NCI-H345 (cell line): ENCODE measurements at regions not wholly inside any gene's neighbourhood (a gene's known extent, or its start where the extent isn't known, plus 50 kb on each side); places are given as distances from the start of the nearest gene placed in this dataset.
"Not testable (repeated sequence)": the region's sequence is repeated elsewhere in the genome, so short reads cannot be mapped to it uniquely, and the experiment has no call there.

ENCODE experiments used
- DNase-seq: peaks from one replicate; lab custom pipeline; 2025; lab: John Stamatoyannopoulos, UW

- no peak for DNase-seq
These were observed 245.8 kb upstream of the NBEA start for GRCh38 chr13:34696296-34696695.

- DNase-seq, result no peak
These were observed 245.3 kb upstream of the NBEA start for GRCh38 chr13:34696741-34697140.

GRCh38 chr13:34698945-34699344, 243.1 kb upstream of the NBEA start:
- DNase-seq, result no peak

DNA sequence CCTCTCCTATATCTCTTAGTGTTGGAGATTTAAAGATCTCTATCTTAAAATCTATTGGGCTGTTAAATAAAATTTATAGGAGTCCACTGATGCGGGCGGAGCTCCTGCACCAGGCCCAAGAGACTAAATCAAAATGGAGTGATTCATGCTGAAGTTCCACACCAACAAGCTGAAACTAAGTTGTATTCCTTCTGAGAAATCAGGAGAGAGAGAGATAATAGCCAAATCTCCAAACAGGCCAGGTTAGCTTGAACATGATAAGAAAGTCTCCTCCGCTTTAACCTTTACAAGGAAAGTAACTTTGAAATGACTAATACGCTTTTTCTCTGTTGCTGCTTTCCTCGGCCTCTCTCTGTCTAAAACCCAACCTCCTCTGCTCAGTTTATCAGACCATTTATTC, 241.9 kb upstream of the NBEA start:
- DNase-seq, result no peak

DNA sequence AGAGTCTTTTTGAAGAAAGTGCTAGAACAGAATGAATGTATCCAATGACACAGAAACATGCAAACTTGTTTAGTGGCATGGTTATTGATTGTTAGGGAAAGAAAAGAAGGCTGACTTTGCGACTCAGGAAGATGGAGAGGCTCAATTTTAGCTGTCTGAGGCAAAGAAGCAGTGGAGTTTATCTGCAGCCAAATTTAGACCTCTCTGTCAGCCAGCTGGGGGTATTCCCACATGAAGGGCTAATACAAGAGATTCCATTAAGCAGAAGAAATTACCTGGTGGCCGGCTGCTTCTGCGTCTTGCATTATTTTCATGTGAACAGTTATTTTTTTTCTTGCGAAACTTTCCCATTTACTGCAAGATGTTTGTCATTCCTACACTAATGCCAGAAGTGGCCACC, 240.2 kb upstream of the NBEA start:
- no peak for DNase-seq

DNA sequence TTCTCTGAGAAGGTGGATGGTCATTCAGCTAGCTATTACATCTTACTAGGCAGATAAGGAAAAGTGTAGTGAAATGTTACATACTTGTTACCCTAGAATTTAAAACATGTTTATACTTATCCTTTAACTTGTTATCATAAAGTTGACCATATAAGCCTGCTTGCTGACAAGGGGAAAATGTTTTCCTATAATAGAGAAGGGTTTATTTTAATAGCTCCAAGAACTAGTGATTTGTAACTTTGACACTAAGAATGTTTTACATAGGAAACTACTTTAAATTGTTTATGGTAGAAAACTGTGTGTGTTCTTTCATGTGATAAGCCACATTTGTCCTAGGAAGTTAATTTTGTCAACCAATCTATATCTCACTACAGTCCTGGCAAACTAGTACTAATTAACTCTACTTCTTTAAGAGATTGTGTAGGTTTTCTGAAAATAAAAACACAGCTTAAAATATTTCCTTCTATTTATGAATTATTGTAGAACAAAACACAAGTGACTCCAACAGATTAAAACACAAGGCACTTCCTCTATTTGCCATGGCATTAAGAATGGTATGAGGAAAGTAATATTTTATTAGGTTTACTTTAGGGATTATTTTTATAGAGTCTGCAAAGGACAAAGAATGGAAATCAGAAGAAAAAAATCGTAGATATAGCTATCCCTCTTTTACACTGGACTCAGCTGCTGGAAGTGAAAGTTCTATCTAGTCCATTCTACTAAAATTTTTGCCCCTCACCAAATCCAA, 233.3 kb upstream of the NBEA start:
- DNase-seq, result no peak

GRCh38 chr13:34719060-34719875, 222.8 kb upstream of the NBEA start:
- DNase-seq, result peak; percentile 10

DNA sequence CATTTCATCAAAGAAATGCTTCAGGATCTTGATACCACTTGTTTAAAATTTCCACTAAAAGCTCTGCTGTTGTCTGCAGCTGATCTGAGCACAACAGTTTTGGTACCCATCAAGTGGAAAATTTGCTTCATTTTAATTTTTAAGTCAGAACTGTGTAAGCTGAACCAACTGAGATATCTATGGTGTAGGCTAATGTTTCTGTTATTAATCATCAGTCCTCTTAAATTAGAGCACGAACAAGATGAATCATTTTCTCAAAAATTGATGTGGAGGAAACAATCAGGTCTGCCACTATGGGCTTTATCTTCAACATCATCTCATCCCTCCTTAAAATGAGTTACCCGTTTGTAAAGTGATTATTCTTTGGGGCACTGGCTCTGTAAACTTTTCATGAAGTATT, 221.5 kb upstream of the NBEA start:
- DNase-seq, result no peak

DNA sequence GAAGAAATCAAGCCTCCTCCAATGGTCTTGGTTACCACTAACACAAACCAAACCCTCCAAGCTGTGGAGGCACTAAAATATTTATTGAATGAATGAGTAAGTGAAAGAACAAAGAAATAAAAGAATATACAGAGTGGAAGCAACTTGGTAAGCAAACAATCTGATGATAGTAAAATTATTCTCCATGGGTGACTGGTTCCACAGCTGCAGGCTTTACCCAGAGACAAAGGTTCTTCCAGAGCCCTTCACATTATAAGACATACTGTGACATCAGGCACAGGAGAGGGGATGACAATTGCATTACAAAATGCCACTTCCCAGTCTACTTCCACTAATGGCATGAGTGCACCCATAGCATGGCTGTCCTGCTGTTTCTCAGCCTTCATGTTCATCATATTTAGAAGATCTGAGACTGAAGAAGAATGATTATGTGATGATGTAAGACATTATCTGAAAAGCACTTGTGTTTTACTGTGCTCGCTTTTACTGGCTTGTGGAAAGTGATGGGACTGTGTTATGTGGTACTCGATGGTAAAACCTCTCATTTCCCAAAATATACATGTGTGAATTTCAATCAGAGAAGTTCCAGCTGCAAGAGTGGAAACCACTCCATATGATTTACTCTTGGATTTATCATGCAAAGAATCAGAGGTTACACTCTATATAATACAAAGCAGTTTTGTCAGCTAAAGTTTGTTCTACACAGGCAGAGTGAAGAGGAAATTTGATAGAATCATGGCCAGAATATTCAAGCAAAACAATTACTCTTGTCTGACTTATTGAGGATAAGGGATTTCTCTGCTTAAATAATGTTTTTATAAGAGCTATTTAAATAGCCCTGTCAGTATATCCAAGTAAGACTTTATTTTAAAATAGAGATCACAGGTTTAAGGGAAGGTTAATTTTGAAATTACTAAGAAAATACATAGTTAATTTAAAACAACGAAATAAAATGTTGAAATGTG, 220.2 kb upstream of the NBEA start:
- DNase-seq, result no peak

DNA sequence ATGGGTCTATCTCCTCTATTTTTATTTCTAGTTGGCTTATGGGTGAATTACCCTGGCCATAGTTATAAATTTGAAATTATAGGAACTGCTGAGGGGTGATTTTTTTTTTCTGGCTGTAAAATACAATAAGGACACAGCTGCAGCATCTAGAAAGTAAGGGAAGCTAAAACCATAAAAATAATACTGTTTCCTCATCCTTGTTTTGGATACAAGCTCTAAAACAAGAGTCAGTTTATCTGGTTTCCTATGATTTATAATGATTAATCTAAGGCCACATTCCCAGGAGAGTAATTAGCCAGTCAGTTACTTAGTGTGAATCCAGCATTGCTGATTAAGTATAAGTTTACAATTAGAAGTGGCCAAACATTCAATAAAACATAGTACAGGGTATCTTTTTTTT, 219.1 kb upstream of the NBEA start:
- DNase-seq, result no peak

DNA sequence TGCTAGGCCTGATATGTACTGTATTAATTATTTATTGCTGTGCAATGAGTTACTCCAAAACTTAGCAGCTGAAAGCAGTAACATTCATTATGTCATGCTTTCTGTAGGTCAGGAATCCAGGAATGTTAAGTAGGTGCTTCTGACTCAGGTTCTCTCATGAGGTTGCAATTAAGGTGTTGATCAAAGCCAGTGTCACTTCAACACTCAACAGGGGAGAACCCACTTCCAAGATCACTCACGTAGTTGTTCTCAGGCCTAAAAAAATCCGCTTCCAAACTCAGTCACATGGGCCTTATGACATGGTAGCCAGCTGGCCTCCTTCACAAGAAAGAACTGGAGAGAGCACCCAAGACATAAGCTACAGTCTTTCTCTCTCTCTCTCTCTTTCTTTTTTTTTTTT, 211.1 kb upstream of the NBEA start:
- DNase-seq, result no peak

DNA sequence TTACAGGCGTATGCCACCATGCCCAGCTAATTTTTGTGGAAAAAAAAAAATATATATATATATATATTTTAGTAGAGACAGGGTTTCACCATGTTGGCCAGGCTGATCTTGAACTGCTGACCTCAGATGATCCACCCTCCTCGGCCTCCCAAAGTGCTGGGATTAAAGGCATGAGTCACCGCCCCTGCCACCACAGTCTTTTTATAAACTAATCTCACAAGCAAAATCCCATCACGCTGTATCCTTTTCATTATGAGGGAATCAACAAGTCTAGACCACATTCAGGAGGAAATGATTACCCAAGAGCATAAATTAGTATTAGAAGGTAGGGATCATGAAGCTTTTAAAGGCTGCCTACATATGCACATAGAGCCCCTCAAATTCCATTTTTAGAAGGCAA, 210.6 kb upstream of the NBEA start:
- DNase-seq, result no peak

GRCh38 chr13:34733721-34734120, 208.3 kb upstream of the NBEA start:
- DNase-seq, result no peak

GRCh38 chr13:34734932-34735331, 207.1 kb upstream of the NBEA start:
- DNase-seq, result no peak

- DNase-seq, result no peak
These were observed 203.6 kb upstream of the NBEA start for GRCh38 chr13:34738254-34738992.

DNA sequence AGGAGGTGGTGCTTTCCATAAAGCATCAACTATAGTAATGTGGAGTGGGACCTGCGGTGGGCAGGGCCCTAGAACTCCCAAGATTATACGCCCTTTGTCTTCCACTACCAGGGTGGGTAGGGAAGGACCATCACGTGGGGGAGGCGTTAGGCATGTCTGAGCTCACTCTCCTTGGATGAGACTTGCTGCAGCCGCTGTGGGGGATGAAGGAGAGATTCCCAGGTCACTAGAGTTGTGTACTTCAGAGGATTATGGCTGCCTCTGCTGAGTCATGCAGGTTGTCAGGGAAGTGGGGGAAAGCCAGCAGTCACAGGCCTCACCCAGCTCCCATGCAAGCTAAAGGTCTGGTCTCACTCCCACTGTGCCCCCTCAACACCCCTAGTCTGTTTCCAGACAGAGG, 195.0 kb upstream of the NBEA start:
- DNase-seq, result not testable (repeated sequence)

- DNase-seq, result no peak
These were observed 194.6 kb upstream of the NBEA start for GRCh38 chr13:34747507-34747906.

DNA sequence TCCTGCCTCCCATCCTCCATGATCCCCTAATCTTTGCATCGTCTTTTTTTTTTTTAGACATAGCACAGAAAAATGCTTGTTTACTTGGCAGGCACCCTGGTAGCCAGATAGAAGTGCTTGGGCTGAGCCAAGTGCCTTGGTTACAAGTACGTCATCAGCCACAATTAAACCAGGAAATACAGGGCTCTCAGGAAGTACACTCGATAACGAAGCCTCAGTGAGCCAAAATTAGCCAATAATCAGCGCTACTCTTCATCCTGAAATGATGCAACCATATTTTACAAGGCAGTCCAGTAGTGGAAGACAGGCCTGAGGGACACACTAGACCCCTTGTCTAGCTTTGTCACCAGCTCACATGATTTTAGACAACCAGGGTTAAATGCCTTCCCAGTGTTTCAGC, 194.0 kb upstream of the NBEA start:
- peak; percentile 43 for DNase-seq

- no peak for DNase-seq
These were observed 193.5 kb upstream of the NBEA start for GRCh38 chr13:34748596-34748995.

GRCh38 chr13:34749046-34749445, 193.0 kb upstream of the NBEA start:
- no peak for DNase-seq

GRCh38 chr13:34750078-34750931, 191.8 kb upstream of the NBEA start:
- DNase-seq, result peak; percentile 72
